PC-9 (cell line): ENCODE measurements at regions not wholly inside any gene's neighbourhood (a gene's known extent, or its start where the extent isn't known, plus 50 kb on each side); places are given as distances from the start of the nearest gene placed in this dataset.

Experiments used
- BruUV-seq: library from RNA; stranded (reverse); fragments of 400-500 nt; replicated peaks from 2 replicates; lab custom pipeline; 2021; lab: Mats Ljungman, UMichigan
- CTCF ChIA-PET: fragments of 300-600 bp; sonication (Branson Sonifier 250); formaldehyde crosslinking; loops from one replicate; lab custom pipeline; 2022; ENCODE audit warnings: antibody characterized with exemption; lab: Charles Lee
- POLR2A ChIA-PET: fragments of 300-600 bp; sonication (Branson Sonifier 250); formaldehyde crosslinking; loops from one replicate; lab custom pipeline; 2022; ENCODE audit warnings: antibody characterized with exemption; ENCODE audit not compliant: unreplicated experiment; lab: Charles Lee
- DNase-seq, 2 experiments: peaks; one replicate each; pipeline versions ENCODE4 v3.0.0 to v3.0.0-alpha.2; 2015 to 2022; ENCODE audit warnings: mixed read lengths in 1 of 2
- H2AFZ ChIP-seq: fragments of 200-600 bp; sonication (generic); 2 replicates; pipeline ENCODE4 v1.8.1; 2017; ENCODE audit warnings: antibody characterized with exemption
- H3F3A ChIP-seq: fragments of 200-600 bp; sonication (generic); 2 replicates; pipeline ENCODE4 v1.8.1; 2017; ENCODE audit warnings: antibody characterized with exemption, mild to moderate bottlenecking, low read depth; ENCODE audit not compliant: insufficient read depth
- H3K27ac ChIP-seq: fragments of 200-600 bp; sonication (generic); 2 replicates; pipeline ENCODE4 v1.6.1; 2016; ENCODE audit warnings: mixed run types
- H3K27me3 ChIP-seq: fragments of 200-600 bp; sonication (generic); 2 replicates; pipeline ENCODE4 v1.6.1; 2016; ENCODE audit warnings: low read depth, mixed run types; ENCODE audit not compliant: insufficient read depth
- H3K36me3 ChIP-seq: fragments of 200-600 bp; sonication (generic); 2 replicates; pipeline ENCODE4 v1.6.1; 2016; ENCODE audit warnings: low read depth, mixed run types
- H3K4me1 ChIP-seq: fragments of 200-600 bp; sonication (generic); replicated peaks from 2 replicates; pipeline ENCODE4 v1.6.1; 2016; ENCODE audit warnings: mixed run types; ENCODE audit not compliant: insufficient read depth
- H3K4me2 ChIP-seq: fragments of 200-600 bp; sonication (generic); 2 replicates; pipeline ENCODE4 v1.6.1; 2017; ENCODE audit warnings: mixed run types
- H3K4me3 ChIP-seq: fragments of 200-600 bp; sonication (generic); 2 replicates; pipeline ENCODE4 v1.6.1; 2016; ENCODE audit warnings: mixed run types
- H3K79me2 ChIP-seq: fragments of 200-600 bp; sonication (generic); 2 replicates; pipeline ENCODE4 v1.6.1; 2017; ENCODE audit warnings: low read depth, mixed run types
- H3K9me2 ChIP-seq: fragments of 200-600 bp; sonication (generic); 2 replicates; pipeline ENCODE4 v1.8.1; 2017; ENCODE audit warnings: mild to moderate bottlenecking; ENCODE audit not compliant: insufficient read depth
- H3K9me3 ChIP-seq: fragments of 200-600 bp; sonication (generic); 2 replicates; pipeline ENCODE4 v1.8.1; 2016; ENCODE audit warnings: low read depth; ENCODE audit not compliant: insufficient read depth
- H4K20me1 ChIP-seq: fragments of 200-600 bp; sonication (generic); 2 replicates; pipeline ENCODE4 v1.8.1; 2017; ENCODE audit not compliant: insufficient read depth
- EZH2 ChIP-seq: fragments of 200-600 bp; sonication (generic); IDR thresholded peaks from 2 replicates; pipeline ENCODE4 v1.8.0; 2017; ENCODE audit warnings: antibody characterized with exemption, low read depth
- intact Hi-C: fragments of 100-400 bp; cut with micrococcal nuclease; formaldehyde crosslinking; loops from one replicate; pipeline ENCODE4 v1.10.0; 2022; ENCODE audit not compliant: unreplicated experiment
- TF ChIP-seq, protein P1 (sequence below): fragments of 200-600 bp; sonication (generic); conservative IDR thresholded peaks from 2 replicates; pipeline ENCODE4 v1.6.1; 2017; ENCODE audit warnings: mixed run types, antibody characterized with exemption, mild to moderate bottlenecking, moderate library complexity

DNA sequence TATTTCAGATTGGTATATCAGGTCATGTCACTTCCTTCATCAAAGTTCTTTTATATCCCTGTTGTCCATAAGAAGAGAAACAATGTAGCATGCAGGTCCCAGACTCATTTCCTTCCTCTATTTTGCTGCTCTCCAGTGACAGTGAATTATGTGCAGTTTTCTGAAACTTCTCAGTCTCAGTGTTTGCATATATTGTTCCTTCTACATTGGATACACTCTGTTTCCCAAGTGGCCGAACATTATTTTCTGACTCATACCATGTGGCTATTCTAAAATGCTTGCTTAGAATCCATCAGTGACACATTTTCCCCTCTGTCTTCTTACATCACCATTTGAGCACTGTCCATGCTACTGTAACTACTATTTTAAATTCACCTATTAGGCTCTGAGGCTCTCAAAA is 305.7 kb downstream of the PDHA2 start:
- no peaks in the 10 kb centered on the region for H3K79me2 ChIP-seq
- DNase-seq = no peak
- no peak overlapping the region for H3K4me2 ChIP-seq
- no peaks in the 10 kb centered on the region for H3K27me3 ChIP-seq
- H3K9me2 ChIP-seq = no peaks in the 10 kb centered on the region
- no peak overlapping the region for H3K4me3 ChIP-seq
- ChIA-PET POLR2A (no interaction called here), CTCF (no interaction called here)
- TF ChIP-seq, protein P1, sequence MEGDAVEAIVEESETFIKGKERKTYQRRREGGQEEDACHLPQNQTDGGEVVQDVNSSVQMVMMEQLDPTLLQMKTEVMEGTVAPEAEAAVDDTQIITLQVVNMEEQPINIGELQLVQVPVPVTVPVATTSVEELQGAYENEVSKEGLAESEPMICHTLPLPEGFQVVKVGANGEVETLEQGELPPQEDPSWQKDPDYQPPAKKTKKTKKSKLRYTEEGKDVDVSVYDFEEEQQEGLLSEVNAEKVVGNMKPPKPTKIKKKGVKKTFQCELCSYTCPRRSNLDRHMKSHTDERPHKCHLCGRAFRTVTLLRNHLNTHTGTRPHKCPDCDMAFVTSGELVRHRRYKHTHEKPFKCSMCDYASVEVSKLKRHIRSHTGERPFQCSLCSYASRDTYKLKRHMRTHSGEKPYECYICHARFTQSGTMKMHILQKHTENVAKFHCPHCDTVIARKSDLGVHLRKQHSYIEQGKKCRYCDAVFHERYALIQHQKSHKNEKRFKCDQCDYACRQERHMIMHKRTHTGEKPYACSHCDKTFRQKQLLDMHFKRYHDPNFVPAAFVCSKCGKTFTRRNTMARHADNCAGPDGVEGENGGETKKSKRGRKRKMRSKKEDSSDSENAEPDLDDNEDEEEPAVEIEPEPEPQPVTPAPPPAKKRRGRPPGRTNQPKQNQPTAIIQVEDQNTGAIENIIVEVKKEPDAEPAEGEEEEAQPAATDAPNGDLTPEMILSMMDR = no peak
- no peak for TF ChIP-seq EZH2
- no peaks in the 10 kb centered on the region for H4K20me1 ChIP-seq
- intact Hi-C loops = no loop called here
- no peaks in the 10 kb centered on the region for H3F3A ChIP-seq
- no peak overlapping the region for H2AFZ ChIP-seq
- H3K4me1 ChIP-seq = no peaks in the 10 kb centered on the region
- H3K27ac ChIP-seq = no peak overlapping the region
- no peaks in the 10 kb centered on the region for H3K36me3 ChIP-seq
- no TSS peak for BruUV-seq
- no peaks in the 10 kb centered on the region for H3K9me3 ChIP-seq

DNA sequence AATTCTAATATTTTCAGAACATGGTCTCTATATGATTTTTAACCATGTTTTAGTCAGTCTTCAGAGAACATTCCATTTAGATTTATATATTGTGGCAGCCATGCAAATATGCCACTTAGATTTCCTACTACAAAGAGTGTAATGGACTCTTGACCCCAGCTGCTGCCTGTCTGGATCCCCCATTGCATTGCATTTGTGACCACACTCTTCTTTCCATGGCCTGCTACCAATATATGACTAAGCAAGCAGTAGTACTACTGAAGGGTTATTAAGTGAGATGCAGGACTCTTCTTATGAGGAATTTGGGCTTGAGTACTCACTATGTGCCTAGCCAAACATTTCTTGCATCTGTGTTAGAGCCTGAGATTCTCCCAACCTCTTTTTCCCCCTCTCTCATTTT is 306.8 kb downstream of the PDHA2 start:
- Histone ChIP-seq H3K27me3 (no peaks in the 10 kb centered on the region), H4K20me1 (no peaks in the 10 kb centered on the region), H3K4me3 (no peak overlapping the region), H3K36me3 (no peaks in the 10 kb centered on the region), H3F3A (no peaks in the 10 kb centered on the region), H3K9me2 (no peaks in the 10 kb centered on the region), H3K27ac (no peak overlapping the region), H3K79me2 (no peaks in the 10 kb centered on the region), H3K9me3 (no peaks in the 10 kb centered on the region), H2AFZ (no peak overlapping the region), H3K4me2 (no peak overlapping the region), H3K4me1 (no peaks in the 10 kb centered on the region)
- BruUV-seq = no TSS peak
- POLR2A ChIA-PET = no interaction called here
- CTCF ChIA-PET = no interaction called here
- no peak for TF ChIP-seq EZH2
- TF ChIP-seq, protein P1 = no peak
- intact Hi-C loops = no loop called here
- no peak for DNase-seq

DNA sequence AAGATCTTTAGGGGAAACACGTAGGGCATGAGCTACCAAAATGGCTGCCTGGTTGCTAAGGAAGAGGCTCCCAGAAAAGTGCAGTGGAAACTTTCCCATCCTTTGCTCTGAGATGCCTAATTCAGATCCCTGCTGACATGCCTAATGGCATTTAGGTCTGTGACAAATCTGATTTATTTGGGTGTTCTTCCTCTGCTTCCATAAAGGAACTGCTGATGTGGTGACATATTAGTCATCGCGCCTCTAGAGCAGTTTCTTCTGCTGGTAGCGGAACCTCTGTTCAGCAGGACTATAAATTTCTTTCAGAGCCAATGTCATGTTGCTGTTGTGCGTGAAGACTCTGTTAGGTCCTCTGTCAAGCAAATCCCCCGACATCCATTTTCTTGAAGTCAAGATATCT is 310.0 kb downstream of the PDHA2 start:
- Histone ChIP-seq H3K36me3 (no peaks in the 10 kb centered on the region), H3K9me3 (no peaks in the 10 kb centered on the region), H3K79me2 (no peaks in the 10 kb centered on the region), H2AFZ (no peak overlapping the region), H3K27ac (no peak overlapping the region), H4K20me1 (no peaks in the 10 kb centered on the region), H3K9me2 (no peaks in the 10 kb centered on the region), H3K27me3 (no peaks in the 10 kb centered on the region), H3F3A (no peaks in the 10 kb centered on the region), H3K4me2 (no peak overlapping the region), H3K4me3 (no peak overlapping the region), H3K4me1 (no peaks in the 10 kb centered on the region)
- no peak for DNase-seq
- intact Hi-C loops = no loop called here
- ChIA-PET POLR2A (no interaction called here), CTCF (no interaction called here)
- BruUV-seq = no TSS peak
- TF ChIP-seq EZH2 = no peak
- TF ChIP-seq, protein P1 = no peak
